ENCODE measurements at regions not wholly inside any gene's neighbourhood (a gene's known extent, or its start where the extent isn't known, plus 50 kb on each side); places are given as distances from the start of the nearest gene placed in this dataset.
A peak's percentile ranks its signal among the peaks of the same experiment; 100 is the strongest.

DNA sequence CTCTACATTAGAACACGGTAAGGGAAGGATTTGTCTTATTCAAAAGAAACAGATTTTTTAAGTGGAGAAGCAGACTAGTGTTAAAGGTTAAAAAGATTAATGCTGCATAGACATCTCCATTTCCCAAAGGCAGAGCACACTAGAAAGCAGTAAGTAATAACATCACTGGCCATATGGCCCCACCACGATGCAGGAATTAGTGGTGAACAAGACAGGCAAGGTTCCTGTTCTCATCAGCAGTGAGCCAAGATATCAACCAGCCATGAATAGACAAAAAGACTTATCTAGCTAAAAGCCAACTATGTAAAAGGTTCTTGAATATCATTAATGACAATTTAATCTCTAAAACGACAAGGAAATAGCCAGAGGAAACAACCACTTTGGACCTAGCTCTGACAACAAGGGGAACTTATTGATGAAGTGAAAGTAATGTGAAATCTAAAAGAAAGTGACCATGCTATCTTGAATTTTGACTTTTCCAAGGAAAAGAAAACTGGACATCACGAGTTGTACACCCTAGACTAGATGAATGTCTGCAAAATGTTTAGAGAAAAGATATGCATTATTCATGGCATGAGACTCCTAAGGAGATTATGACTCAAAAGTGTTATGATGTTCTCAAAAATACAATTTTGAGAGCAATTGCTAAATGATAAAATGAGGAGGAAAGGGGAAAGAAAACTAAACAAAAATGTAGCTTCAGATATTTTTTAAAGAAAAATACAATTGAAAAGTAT, 157.9 kb upstream of the STXBP5 start:
- no peak for DNase-seq

DNA sequence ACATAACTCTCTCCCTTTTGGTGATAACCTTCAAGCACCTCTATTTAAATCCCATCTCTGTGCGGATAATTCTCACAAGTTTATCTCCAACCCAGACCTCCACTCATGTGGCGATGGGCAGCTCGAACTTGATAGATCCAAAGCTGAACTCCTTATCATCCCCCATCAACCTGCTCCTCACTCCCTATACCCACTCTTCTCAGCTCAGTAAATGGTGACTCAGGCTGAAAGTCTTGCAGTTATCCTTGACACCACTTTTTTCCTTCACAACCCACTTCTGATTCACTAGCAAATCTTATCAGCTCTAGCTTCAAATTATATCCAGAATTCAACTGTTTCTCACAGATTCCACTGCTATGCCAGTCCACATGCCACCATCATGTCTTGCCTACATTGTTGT, 155.3 kb upstream of the STXBP5 start:
- peak; percentile 47 for DNase-seq

GRCh38 chr6:147053311-147053921, 150.8 kb upstream of the STXBP5 start:
- DNase-seq = no peak

- DNase-seq = no peak
Observed at GRCh38 chr6:147054158-147054557, 150.1 kb upstream of the STXBP5 start.

GRCh38 chr6:147054871-147055270, 149.3 kb upstream of the STXBP5 start:
- no peak for DNase-seq

DNA sequence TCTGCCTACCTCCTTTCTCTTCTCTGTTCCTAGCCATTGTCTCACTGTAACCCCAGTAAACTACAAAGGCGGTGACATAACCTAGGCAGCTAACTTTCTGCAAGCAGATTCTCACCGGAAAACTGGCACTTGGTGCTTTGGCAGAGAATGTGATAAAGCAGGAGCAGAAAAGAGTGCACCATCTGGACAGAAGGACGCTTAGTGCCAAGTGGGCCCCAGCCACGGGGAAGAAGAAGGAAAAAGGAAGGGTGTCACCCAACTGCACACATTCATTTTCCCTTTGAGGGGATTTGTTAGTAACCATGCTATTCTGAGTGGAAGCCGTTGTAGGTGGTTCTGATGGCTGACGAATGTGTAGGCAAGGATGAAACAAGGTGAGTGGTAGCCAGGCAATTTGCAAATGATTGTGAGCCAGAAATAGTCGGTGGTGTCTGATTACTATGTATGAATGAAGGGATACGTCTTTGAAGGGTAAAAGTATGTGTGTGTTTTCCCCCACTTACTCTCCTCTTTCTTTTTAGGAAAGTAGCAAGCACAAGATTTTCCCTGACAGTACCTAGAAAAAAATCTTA, 148.3 kb upstream of the STXBP5 start:
- DNase-seq = no peak

GRCh38 chr6:147057188-147057587, 147.0 kb upstream of the STXBP5 start:
- DNase-seq = no peak

- no peak for DNase-seq
Observed at GRCh38 chr6:147057705-147058342, 146.4 kb upstream of the STXBP5 start.

DNA sequence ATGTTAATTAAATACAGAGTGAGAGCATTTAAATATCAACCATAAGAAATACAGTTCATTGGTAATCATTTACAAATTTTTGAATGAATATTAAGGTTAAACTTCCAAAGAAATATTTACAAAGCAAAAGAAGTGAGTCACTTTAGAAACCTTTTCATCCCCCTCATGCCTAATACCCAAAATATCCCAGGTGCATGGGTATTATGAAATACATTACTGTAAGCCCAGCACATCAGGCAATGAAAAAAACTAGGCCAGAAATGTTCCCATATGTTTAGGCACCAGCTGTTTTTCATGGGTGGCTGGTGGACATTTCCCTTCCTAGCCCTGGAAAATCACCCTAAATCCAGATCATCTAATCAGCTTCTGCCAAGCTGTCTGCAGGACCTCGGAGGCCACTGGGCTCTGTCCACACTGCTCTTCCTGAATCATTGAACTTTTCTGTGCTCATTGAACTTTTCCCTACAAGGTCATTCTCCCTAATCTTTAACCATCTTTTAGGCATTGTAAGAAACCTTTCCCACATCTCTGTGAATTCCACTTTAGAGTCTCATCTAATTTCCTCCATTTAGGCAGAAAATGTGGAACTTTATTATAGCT, 145.3 kb upstream of the STXBP5 start:
- no peak for DNase-seq

DNA sequence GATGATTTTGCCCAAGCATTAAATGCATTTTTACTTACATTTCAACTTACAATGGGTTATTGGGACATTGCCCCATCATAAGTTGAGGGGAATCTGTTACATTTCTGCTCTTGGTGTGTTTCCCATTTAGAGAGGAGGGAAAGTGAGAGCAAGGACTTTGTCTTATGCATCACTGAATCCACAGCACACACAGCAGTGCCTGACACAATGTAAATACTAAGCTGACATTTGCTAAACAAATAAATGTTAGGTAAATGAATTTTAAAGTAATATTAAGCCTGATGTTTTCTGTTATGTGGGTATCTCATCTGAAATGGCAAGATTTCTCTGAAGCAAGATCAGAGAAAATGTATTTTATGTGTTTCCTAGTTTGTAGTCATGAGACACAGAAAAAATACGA, 143.6 kb upstream of the STXBP5 start:
- DNase-seq = no peak

DNA sequence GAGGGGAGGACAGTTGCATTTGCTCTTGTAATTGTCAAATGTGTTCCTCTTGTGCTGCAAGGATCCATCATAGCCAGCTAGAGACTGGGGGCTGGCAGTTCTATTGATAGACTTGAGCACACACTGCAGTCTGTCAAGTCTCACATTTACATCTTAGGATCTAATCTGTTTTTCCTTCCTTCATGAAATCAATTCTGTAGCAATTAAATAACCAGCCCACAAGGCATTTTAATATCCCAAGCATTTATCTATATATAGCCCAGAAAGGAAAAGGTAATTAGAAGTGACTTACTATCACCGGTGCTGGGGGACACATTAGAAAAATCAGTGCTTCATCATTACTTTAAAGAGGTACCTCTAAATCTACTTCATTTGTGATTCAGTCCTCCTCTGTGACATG, 143.0 kb upstream of the STXBP5 start:
- DNase-seq = no peak

GRCh38 chr6:147063469-147064031, 140.7 kb upstream of the STXBP5 start:
- peak; percentile 79 for DNase-seq

DNA sequence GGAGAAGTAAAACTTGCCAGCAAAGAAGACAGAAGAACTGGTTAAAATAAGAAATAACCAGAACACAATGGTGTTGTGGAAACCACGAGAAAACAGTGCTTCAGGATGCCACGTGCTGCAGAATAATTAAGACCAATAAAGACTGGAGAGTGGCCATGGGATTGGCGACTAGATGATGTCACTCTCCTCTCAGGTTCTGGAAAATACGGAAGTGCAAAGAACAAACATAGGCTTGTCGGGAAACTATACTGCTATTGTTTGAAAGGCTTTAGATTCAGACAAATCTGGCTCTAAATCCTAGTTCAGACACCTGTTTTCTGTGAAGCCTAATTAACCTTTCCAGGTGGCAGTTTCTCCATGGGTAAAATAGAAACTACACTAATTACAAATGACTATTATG, 138.4 kb upstream of the STXBP5 start:
- no peak for DNase-seq

- DNase-seq = no peak
Observed at GRCh38 chr6:147067184-147067583, 137.0 kb upstream of the STXBP5 start.

DNA sequence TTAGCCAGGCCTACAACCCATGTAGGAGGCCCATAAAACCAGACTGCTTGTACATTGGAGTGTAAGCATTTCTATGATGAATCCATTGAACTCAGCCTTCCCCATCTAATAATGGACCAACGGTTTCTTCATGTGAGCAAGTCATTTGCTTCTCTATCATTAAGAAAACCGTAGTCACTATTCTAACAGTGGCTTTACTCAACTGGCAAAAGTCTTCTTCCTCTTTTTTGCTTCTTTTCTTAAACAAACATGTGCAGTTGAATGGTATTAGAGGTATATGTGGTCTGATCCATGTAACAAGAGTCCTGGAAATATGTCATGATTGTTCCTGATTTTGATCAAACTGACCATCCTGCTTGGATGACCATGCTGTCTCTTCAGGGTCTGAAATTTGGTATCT, 132.4 kb upstream of the STXBP5 start:
- DNase-seq = no peak

DNA sequence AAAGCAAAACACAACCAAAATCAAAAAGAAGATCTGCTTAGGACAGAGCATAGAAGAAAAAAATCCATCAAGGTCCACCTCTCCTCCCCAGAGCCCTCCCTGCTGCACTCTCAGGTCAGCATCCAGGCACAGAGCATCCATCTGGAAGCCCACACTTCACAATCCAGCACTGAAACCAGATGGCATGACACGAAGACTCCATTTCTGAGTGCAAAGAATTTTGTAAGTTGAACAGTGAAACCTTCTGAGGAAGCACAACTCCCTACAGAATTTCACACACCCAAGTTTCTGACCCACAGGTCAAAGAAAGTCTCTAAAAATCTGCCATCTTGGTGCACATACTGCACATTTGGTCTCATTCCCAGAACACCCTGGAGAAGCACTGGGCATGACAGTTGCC, 128.8 kb upstream of the STXBP5 start:
- DNase-seq = no peak

DNA sequence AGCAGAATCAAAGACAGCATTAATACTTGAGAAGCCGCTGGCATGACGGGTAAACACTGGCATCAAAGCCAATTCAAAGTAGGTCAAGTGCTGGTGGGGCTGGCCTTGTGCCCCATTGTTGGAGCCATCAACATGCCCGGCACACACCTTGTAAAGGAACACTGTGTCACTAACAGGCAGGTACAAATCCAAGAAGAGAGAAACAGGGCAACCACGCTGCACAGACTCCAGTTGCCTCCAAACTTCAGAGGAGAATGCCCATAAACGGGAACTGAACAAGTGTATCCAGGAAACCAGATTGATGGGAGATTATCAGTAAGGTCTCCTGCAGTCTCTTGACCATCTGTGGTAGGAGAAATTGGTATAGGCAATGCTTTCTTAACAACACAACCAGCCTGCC, 127.0 kb upstream of the STXBP5 start:
- no peak for DNase-seq

DNA sequence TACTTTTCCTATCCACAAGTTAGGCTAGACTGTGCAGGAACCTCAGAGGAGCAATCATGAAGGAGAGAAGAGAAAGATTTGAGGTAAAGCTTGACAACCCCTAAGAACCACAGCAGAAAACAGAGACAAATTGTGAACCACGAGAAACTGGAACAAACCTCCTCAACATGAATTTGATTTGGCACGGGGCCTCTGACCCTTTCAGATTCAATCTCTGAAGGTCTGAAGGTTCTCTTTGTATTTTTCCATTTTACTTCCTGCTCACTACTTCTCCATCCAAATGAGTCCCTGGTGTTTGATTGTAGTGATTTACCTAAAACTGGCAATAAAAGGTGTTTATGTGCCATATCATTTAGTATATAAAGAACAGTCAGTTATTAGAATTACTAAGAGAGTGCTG, 126.1 kb upstream of the STXBP5 start:
- DNase-seq = no peak

GRCh38 chr6:147078602-147079001, 125.6 kb upstream of the STXBP5 start:
- no peak for DNase-seq

- no peak for DNase-seq
Observed at GRCh38 chr6:147080225-147080624, 124.0 kb upstream of the STXBP5 start.

DNA sequence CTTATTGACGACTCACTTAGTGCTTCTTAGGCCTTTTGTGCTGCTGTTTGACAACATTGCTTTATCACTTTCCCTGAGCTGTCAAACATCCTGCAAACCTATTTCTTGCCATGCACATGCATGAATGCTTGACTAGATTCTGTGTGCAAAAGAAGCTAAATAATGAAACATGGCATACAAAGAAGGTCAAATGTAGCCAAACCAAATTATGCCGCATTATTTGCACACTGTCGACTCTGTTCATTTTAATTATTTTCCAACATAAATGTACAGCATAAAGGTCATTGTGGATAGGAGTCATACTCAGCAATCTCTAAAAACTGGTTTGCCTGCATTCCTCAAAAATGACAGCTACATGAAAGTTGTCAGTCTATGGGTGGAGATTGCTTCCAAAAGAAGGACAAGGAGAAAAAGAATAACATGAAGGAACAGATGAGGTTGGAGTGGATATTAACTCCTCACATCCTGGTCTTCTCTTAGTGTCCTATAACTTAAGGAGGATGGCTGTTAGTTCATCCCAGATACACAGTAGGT, 123.1 kb upstream of the STXBP5 start:
- no peak for DNase-seq

DNA sequence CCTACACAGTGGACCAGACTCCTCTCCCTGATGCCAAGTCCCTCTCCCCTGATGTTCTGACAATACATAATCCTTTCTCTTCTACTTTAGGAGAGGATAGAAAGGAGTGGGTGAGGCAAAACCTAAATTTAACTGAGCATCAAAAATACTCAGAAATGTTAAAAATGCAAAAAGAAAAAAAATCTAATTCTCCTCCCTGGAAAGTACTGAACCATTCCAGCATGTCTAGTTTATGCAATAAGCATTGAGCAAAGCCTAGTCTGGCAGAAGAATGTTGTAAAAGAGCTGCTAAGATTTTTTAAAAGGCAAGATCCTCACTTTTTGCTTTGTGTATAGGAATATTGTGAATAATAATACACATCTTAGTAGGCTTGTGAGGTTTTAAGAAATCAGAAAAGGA, 116.6 kb upstream of the STXBP5 start:
- DNase-seq = no peak

DNA sequence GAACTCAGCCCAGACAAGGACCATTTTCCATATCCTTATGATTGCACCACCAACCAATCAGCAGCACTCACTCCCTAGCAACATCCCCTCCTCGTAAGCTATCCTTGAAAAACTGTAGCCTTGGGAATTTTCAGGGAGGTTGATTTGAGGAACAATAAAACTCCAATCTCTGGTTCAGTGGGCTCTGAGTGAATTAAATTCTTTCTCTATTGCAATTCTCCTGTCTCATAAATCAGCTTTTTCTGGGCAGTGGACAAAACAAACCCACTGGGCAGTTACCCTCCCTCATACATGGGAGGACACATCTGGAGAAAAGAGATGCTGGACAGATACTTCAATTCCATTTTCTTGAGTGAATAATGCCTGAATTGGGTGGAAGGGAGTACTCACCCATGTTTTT, 115.4 kb upstream of the STXBP5 start:
- DNase-seq = no peak

Measured in NCI-H226 (cell line).